ENCODE measurements at regions not wholly inside any gene's neighbourhood (a gene's known extent, or its start where the extent isn't known, plus 50 kb on each side); places are given as distances from the start of the nearest gene placed in this dataset.

- TF ChIP-seq CTCF (IDR thresholded peaks at IDR 0.05; ENCODE audit: insufficient read depth, low read length, poor library complexity, severe bottlenecking) (no peak), EZH2phosphoT487 (conservative IDR thresholded peaks at IDR 0.05; ENCODE audit: low read length) (no peak)
These were observed 339.1 kb downstream of the PAPSS1 start for GRCh38 chr4:107380836-107381438.

Measured in SU-DHL-6 (cell line).